GM19240 (cell line): ENCODE measurements at regions not wholly inside any gene's neighbourhood (a gene's known extent, or its start where the extent isn't known, plus 50 kb on each side); places are given as distances from the start of the nearest gene placed in this dataset.
"Not testable (repeated sequence)": the region's sequence is repeated elsewhere in the genome, so short reads cannot be mapped to it uniquely, and the experiment has no call there.

Experiments
- DNase-seq: peaks from one replicate; pipeline ENCODE4 v3.0.0; 2011; ENCODE audit warnings: low spot score; ENCODE audit not compliant: insufficient read length

DNA sequence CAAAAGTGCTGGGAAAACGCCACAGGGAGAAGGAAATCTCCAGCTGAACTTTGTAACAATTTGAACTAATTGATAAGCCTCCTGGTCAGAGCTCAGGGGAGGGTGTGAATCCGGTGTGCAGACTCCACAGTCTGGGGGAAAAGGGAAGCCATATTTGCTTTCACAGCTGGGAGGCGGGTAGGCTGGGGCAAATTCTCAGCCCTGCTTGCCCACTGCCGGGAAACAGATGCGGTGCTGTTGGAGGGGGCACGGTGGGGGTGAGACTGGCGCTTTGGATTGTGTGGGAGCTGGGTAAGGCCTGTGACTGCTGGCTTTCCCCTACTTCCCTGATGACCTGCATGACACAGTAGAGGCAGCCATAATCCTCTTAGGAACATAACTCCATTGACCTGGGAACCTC lies 134.8 kb downstream of the ADCYAP1 start:
- no peak for DNase-seq

- not testable (repeated sequence) for DNase-seq
Measured at GRCh38 chr18:1043039-1043438, 138.4 kb downstream of the ADCYAP1 start.

DNA sequence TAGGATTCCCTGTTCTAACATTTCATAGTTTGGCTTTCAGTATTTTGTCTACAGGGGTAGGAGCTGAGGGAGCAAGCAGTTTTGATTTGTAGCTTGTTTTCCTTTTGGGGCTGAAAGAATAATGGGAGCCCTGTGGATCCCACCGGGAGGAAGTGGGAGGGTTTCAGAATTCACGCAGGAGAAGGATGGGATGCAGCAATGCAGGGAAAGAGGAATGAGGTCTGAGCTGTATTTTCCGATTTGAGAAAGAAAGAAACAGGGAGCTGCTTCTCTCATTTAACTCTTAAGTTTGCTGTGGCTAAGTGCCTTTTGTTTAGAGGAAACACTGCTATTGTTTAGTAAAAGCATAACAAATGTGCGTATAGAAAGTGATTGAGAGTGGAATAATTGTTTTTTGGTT lies 141.0 kb downstream of the ADCYAP1 start:
- DNase-seq: no peak

DNA sequence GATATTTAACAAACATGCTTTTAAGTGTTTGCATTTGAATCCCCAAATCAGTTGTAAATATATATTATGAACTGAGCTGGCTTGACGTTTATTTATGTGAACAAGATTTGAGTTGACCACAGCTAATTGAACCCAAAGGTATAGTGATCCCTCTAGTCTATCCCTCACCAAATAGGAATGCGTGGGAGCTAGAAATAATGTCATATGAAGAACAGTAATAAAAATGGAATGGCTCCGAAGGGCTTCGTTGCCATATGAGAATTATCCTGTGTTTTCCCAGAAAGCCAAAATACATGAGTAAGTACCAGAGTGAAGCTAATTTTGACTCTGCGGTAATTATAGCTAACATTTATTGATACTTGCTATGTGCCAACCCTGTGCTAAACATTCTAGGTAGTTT lies 142.7 kb downstream of the ADCYAP1 start:
- no peak for DNase-seq

- no peak for DNase-seq
Measured at GRCh38 chr18:1048032-1048431, 143.4 kb downstream of the ADCYAP1 start.

GRCh38 chr18:1049173-1049572 lies 144.5 kb downstream of the ADCYAP1 start:
- DNase-seq: no peak

- DNase-seq: no peak
Measured at GRCh38 chr18:1050012-1050657, 145.5 kb downstream of the ADCYAP1 start.

- DNase-seq: no peak
Measured at GRCh38 chr18:1052301-1052700, 147.6 kb downstream of the ADCYAP1 start.

- no peak for DNase-seq
Measured at GRCh38 chr18:1053331-1054315, 149.0 kb downstream of the ADCYAP1 start.

DNA sequence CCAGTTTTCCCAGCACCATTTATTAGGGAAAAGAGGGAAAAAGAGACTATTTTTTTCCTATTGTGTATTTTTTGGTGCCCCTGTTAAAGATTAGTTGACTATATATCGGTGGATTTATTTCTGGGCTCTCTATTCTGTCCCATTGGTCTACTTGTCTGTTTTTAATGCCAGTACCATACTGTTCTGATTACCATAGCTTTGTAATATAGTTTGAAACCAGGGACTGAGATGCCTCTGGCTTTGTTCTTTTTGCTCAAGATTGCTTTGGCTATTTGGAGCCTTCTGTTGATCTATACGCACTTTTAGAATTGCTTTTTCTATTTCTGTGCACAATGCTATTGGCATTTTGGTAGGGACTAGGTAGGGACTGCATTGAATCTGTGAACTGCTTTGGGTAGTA lies 151.7 kb downstream of the ADCYAP1 start:
- no peak for DNase-seq

- no peak for DNase-seq
Measured at GRCh38 chr18:1057367-1057766, 152.7 kb downstream of the ADCYAP1 start.

- no peak for DNase-seq
Measured at GRCh38 chr18:1062588-1062987, 157.9 kb downstream of the ADCYAP1 start.

- DNase-seq: no peak
Measured at GRCh38 chr18:1075322-1075721, 170.7 kb downstream of the ADCYAP1 start.

DNA sequence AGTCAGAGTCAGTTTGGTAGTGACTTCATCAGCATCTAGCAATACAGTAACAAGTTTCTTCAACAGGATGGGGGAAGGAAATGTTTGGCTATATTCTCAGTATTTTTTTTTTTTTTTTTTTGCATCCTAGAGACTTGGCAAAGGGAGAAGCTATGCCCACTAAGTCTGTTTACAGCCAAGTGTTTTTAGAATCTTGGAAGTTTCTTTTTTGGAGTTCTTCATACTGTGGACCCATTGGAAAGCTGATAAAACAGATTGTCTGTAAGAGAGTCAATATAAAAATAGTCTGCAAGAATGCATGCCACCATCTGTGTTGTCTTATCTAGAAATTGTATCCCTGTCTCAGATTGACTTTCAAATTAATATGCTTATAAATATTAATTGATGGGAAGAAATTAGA lies 171.2 kb downstream of the ADCYAP1 start:
- DNase-seq: no peak

- no peak for DNase-seq
Measured at GRCh38 chr18:1078301-1078700, 173.6 kb downstream of the ADCYAP1 start.

DNA sequence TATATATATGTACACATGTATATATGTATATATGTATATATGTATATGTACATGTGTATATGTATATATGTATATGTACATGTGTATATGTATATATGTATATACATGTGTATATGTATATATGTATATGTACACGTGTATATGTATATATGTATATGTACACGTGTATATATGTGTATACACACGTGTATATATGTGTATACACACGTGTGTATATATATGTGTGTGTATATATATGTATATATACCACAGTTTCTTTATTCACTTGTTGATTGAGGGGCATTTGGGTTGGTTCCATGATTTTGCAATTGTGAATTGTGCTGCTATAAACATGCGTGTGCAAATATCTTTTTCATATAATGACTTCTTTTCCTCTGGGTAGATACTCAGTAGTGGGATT lies 179.0 kb downstream of the ADCYAP1 start:
- DNase-seq: not testable (repeated sequence)

DNA sequence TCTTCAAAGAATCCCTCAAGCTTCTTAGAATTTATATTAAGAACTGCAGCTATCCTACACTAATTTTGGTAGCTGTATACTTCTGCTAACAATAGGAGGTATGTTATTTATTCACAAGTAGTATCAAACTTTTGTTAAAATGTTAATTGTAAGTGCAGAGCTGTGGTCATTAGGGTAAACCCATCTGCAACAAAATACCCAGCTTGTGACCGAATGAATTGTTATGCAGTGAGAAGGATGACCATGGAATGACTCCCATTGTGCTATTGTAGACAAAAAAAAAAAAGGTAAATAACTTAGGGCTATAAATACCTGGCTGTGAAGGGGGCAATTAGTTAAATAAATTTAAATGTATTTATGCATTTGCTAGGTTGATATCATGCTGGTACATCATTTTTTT lies 186.1 kb downstream of the ADCYAP1 start:
- no peak for DNase-seq

- no peak for DNase-seq
Measured at GRCh38 chr18:1092228-1092627, 187.6 kb downstream of the ADCYAP1 start.

DNA sequence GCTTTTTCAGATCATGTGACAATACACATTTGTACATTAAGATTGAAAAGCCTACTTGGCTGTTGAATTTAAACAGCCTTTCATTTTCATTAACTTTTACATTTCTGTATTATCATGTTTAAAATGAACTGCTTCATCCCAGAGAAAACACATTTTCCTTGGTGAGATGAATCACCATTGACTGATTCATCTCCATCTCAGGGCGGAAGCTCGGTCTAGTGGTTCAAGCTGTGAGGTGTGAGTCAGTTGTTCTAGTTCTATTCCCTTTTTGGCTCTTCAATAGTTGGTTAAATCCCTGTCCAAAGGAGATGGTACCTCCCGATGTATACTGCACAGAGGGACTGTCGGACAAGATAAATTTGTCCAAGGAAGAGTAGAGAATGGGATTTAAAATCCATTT lies 189.7 kb downstream of the ADCYAP1 start:
- no peak for DNase-seq

DNA sequence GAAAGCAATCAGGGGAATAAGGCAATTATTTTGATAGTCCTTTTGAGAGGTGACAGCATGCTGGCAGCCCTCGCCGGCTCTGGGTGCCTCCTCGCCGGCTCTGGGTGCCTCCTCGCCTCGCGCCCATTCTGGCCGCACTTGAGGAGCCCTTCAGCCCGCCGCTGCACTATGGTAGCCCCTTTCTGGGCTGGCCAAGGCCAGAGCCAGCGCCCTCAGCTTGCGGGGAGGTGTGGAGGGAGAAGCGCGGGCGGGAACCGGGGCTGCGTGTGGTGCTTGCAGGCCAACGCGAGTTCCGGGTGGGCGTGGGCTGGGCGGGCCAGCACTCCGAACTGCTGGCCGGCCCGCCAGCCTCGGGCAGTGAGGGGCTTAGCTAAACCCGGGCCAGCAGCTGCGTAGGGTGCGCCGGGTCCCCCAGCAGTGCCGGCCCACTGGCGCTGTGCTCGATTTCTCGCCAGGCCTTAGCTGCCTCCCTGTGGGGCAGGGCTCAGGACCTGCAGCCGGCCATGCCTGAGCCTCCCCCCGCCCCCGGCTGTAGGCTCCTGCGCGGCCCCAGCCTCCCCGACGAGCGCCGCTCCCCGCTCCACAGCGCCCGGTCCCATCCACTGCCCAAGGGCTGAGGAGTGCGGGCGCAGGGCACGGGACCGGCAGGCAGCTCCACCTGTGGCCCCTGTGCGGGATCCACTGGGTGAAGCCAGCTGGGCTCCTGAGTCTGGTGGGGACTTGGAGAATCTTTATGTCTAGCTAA lies 193.5 kb downstream of the ADCYAP1 start:
- not testable (repeated sequence) for DNase-seq

GRCh38 chr18:1102848-1103247 lies 198.2 kb downstream of the ADCYAP1 start:
- no peak for DNase-seq

GRCh38 chr18:1103537-1103936 lies 198.9 kb downstream of the ADCYAP1 start:
- no peak for DNase-seq
